GM23338 (cell line): ENCODE measurements at regions not wholly inside any gene's neighbourhood (a gene's known extent, or its start where the extent isn't known, plus 50 kb on each side); places are given as distances from the start of the nearest gene placed in this dataset.

Source experiments
- CREB1 ChIP-seq: fragments of 250-450 bp; sonication (Bioruptor Pico); IDR thresholded peaks from 2 replicates; pipeline ENCODE4 v1.5.0; 2020; ENCODE audit warnings: low read depth, mild to moderate bottlenecking, moderate library complexity
- POLR2AphosphoS5 ChIP-seq: IDR thresholded peaks from 2 replicates; pipeline ENCODE4 v1.6.1; 2016; ENCODE audit warnings: antibody characterized with exemption, low read depth
- TF ChIP-seq, protein P1 (sequence below), 2 experiments: fragments of 200-600 bp in 1 of 2; sonication (generic) in 1 of 2; conservative IDR thresholded peaks; 2 replicates each; pipeline versions ENCODE4 v1.5.1 to v1.6.1; 2016 to 2017; ENCODE audit warnings: antibody characterized with exemption in 2 of 2, low read depth in 2 of 2, mild to moderate bottlenecking in 2 of 2, moderate library complexity in 1 of 2

DNA sequence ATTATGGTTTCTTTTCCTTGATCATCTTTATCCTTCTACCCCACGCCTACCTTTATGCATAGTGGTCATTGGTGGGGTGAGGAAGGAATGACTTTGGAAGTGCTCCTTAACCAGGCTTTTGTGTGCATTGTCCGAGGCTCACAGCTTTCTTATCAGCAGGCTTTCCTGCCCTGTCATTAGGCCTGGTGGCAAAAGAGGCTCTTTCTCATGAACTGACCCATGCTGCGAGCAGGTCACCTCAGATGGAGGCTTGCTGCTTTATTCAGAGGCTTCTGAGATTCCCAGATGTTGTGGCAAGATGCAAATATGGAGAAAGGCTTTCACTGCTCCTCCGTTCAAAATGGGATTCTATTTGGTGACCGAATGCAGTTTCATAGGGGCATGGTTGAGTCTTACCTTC is 57.4 kb upstream of the DMRTA1 start:
- TF ChIP-seq CREB1 (CRISPR knock-in tag) (no peak), POLR2AphosphoS5 (no peak)
- TF ChIP-seq, protein P1, sequence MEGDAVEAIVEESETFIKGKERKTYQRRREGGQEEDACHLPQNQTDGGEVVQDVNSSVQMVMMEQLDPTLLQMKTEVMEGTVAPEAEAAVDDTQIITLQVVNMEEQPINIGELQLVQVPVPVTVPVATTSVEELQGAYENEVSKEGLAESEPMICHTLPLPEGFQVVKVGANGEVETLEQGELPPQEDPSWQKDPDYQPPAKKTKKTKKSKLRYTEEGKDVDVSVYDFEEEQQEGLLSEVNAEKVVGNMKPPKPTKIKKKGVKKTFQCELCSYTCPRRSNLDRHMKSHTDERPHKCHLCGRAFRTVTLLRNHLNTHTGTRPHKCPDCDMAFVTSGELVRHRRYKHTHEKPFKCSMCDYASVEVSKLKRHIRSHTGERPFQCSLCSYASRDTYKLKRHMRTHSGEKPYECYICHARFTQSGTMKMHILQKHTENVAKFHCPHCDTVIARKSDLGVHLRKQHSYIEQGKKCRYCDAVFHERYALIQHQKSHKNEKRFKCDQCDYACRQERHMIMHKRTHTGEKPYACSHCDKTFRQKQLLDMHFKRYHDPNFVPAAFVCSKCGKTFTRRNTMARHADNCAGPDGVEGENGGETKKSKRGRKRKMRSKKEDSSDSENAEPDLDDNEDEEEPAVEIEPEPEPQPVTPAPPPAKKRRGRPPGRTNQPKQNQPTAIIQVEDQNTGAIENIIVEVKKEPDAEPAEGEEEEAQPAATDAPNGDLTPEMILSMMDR (conservative IDR thresholded peaks at IDR 0.05; ENCODE audit: low read depth in 2 of 2) = no peak
